B cell (primary cell): ENCODE measurements at regions not wholly inside any gene's neighbourhood (a gene's known extent, or its start where the extent isn't known, plus 50 kb on each side); places are given as distances from the start of the nearest gene placed in this dataset.

Source experiments
- EZH2 ChIP-seq: IDR thresholded peaks from 2 replicates; pipeline ENCODE4 v1.6.1; 2012; ENCODE audit warnings: borderline replicate concordance, low read depth, mild to moderate bottlenecking, moderate library complexity, low read length; ENCODE audit not compliant: insufficient read depth, poor library complexity, severe bottlenecking
- TF ChIP-seq, protein P1 (sequence below): fragments of 200-600 bp; IDR thresholded peaks from one replicate; pipeline ENCODE4 v1.8.0; 2022; ENCODE audit warnings: antibody characterized with exemption, mild to moderate bottlenecking

DNA sequence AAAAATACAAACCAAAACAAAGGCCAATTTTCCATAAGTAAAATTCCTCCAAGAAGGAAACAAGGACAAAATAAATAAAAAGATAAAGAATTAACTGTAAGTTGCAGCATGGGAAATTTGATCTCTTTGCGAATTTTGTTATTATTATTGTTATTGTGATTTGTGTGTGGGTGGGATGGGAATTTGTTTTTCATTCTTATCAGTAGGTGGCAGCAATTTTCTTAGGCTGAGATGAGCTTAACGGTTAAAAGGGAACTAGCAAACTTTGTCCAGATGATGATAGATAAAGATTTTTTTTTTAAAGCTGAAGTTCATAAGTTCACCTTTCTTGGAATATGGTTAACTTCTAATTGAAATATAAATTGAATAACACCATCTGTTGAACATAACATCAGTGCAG, 83.2 kb upstream of the IL1RAPL2 start:
- TF ChIP-seq, protein P1, sequence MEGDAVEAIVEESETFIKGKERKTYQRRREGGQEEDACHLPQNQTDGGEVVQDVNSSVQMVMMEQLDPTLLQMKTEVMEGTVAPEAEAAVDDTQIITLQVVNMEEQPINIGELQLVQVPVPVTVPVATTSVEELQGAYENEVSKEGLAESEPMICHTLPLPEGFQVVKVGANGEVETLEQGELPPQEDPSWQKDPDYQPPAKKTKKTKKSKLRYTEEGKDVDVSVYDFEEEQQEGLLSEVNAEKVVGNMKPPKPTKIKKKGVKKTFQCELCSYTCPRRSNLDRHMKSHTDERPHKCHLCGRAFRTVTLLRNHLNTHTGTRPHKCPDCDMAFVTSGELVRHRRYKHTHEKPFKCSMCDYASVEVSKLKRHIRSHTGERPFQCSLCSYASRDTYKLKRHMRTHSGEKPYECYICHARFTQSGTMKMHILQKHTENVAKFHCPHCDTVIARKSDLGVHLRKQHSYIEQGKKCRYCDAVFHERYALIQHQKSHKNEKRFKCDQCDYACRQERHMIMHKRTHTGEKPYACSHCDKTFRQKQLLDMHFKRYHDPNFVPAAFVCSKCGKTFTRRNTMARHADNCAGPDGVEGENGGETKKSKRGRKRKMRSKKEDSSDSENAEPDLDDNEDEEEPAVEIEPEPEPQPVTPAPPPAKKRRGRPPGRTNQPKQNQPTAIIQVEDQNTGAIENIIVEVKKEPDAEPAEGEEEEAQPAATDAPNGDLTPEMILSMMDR = no peak
- no peak for TF ChIP-seq EZH2
